HEK293 (cell line): ENCODE measurements at regions not wholly inside any gene's neighbourhood (a gene's known extent, or its start where the extent isn't known, plus 50 kb on each side); places are given as distances from the start of the nearest gene placed in this dataset.
"Not testable (repeated sequence)": the region's sequence is repeated elsewhere in the genome, so short reads cannot be mapped to it uniquely, and the experiment has no call there.

Source experiments
- CTCF ChIA-PET: fragments of 350-600 bp; formaldehyde crosslinking; extraction: SDS; loops from one replicate; lab custom pipeline; 2021; ENCODE audit warnings: antibody characterized with exemption; lab: Yijun Ruan, JAX
- POLR2A ChIA-PET: fragments of 300-600 bp; formaldehyde crosslinking; extraction: SDS; loops from one replicate; lab custom pipeline; 2020; ENCODE audit warnings: antibody characterized with exemption, inconsistent platforms; lab: Yijun Ruan, JAX
- H3K27ac ChIP-seq: fragments of 200-500 bp; sonication (Bioruptor generic); 2 replicates; pipeline ENCODE4 v1.5.1; 2014; ENCODE audit warnings: low read depth, low read length, control low read depth, inconsistent platforms; ENCODE audit errors: extremely low read depth
- H3K36me3 ChIP-seq, 2 experiments: fragments of 200-500 bp in 1 of 2; sonication (Bioruptor generic) in 1 of 2; 1 replicate in 1 of 2; 2 replicates in 1 of 2; pipeline ENCODE4 v1.5.1; 2014 to 2017; ENCODE audit warnings: inconsistent platforms in 2 of 2, low read length in 2 of 2; ENCODE audit not compliant: control insufficient read depth in 2 of 2, insufficient read depth in 1 of 2
- H3K4me1 ChIP-seq: fragments of 200-500 bp; sonication (Bioruptor generic); 2 replicates; pipeline ENCODE4 v1.5.1; 2014; ENCODE audit warnings: mild to moderate bottlenecking, low read length, inconsistent platforms; ENCODE audit not compliant: control insufficient read depth, insufficient read depth
- H3K4me3 ChIP-seq: 2 replicates; pipeline ENCODE4 v1.5.1; 2011; ENCODE audit warnings: low read depth, mild to moderate bottlenecking, control low read depth, low read length, moderate library complexity
- H3K9me3 ChIP-seq: fragments of 200-500 bp; sonication (Bioruptor generic); 2 replicates; pipeline ENCODE4 v1.5.1; 2014; ENCODE audit warnings: low read depth, low read length, inconsistent platforms; ENCODE audit not compliant: control insufficient read depth, insufficient read depth
- ELK4 ChIP-seq: IDR thresholded peaks from 2 replicates; pipeline ENCODE4 v1.6.1; 2011; ENCODE audit warnings: mild to moderate bottlenecking, low read depth, low read length, borderline replicate concordance
- HOXC10 ChIP-seq: sonication (generic); formaldehyde crosslinking; IDR thresholded peaks from 2 replicates; pipeline ENCODE4 v1.8.1; 2023; ENCODE audit warnings: mild to moderate bottlenecking, missing genetic modification reagents
- INSM2 ChIP-seq: fragments of 450-650 bp; formaldehyde crosslinking; IDR thresholded peaks from 2 replicates; pipeline ENCODE4 v1.5.1; 2016; ENCODE audit warnings: missing biosample characterization, missing genetic modification characterization
- KLF1 ChIP-seq: fragments of 450-650 bp; formaldehyde crosslinking; IDR thresholded peaks from 2 replicates; pipeline ENCODE4 v1.5.1; 2016; ENCODE audit warnings: missing biosample characterization, missing genetic modification characterization
- KLF10 ChIP-seq: fragments of 450-650 bp; IDR thresholded peaks from 2 replicates; pipeline ENCODE4 v1.5.1; 2018; ENCODE audit warnings: missing biosample characterization, mild to moderate bottlenecking, missing genetic modification characterization
- KLF8 ChIP-seq: fragments of 450-650 bp; formaldehyde crosslinking; IDR thresholded peaks from 2 replicates; pipeline ENCODE4 v1.5.1; 2016; ENCODE audit warnings: missing biosample characterization, missing genetic modification characterization
- KLF9 ChIP-seq: fragments of 450-650 bp; formaldehyde crosslinking; IDR thresholded peaks from 2 replicates; pipeline ENCODE4 v1.5.1; 2016; ENCODE audit warnings: missing biosample characterization, missing genetic modification characterization, low read depth
- SP2 ChIP-seq: fragments of 450-650 bp; formaldehyde crosslinking; IDR thresholded peaks from 2 replicates; pipeline ENCODE4 v1.5.1; 2016; ENCODE audit warnings: missing biosample characterization, missing genetic modification characterization
- SP3 ChIP-seq: fragments of 450-650 bp; formaldehyde crosslinking; IDR thresholded peaks from 2 replicates; pipeline ENCODE4 v1.5.1; 2016; ENCODE audit warnings: missing biosample characterization, missing genetic modification characterization
- ZBTB21 ChIP-seq: fragments of 450-650 bp; formaldehyde crosslinking; IDR thresholded peaks from 2 replicates; pipeline ENCODE4 v1.5.1; 2017; ENCODE audit warnings: missing biosample characterization, missing genetic modification characterization
- ZBTB48 ChIP-seq: fragments of 450-650 bp; formaldehyde crosslinking; IDR thresholded peaks from 2 replicates; pipeline ENCODE4 v1.5.1; 2016; ENCODE audit warnings: missing biosample characterization, missing genetic modification characterization
- ZBTB8A ChIP-seq: fragments of 450-650 bp; formaldehyde crosslinking; IDR thresholded peaks from 2 replicates; pipeline ENCODE4 v1.5.1; 2016; ENCODE audit warnings: missing biosample characterization, missing genetic modification characterization
- ZNF133 ChIP-seq: fragments of 450-650 bp; formaldehyde crosslinking; IDR thresholded peaks from 2 replicates; pipeline ENCODE4 v1.5.1; 2016; ENCODE audit warnings: missing biosample characterization, missing genetic modification characterization
- ZNF146 ChIP-seq: fragments of 450-650 bp; formaldehyde crosslinking; IDR thresholded peaks from 2 replicates; pipeline ENCODE4 v1.5.1; 2016; ENCODE audit warnings: missing biosample characterization, missing genetic modification characterization
- ZNF174 ChIP-seq: fragments of 450-650 bp; formaldehyde crosslinking; IDR thresholded peaks from 2 replicates; pipeline ENCODE4 v1.5.0; 2017; ENCODE audit warnings: missing biosample characterization, mild to moderate bottlenecking, missing genetic modification characterization
- ZNF175 ChIP-seq: fragments of 450-650 bp; formaldehyde crosslinking; IDR thresholded peaks from 2 replicates; pipeline ENCODE4 v1.5.1; 2016; ENCODE audit warnings: missing biosample characterization, missing genetic modification characterization
- ZNF26 ChIP-seq: fragments of 450-650 bp; formaldehyde crosslinking; IDR thresholded peaks from 2 replicates; pipeline ENCODE4 v1.5.1; 2016; ENCODE audit warnings: missing biosample characterization, missing genetic modification characterization
- ZNF311 ChIP-seq: fragments of 450-650 bp; formaldehyde crosslinking; IDR thresholded peaks from 2 replicates; pipeline ENCODE4 v1.5.1; 2017; ENCODE audit warnings: missing biosample characterization, missing genetic modification characterization, borderline replicate concordance
- ZNF341 ChIP-seq: fragments of 450-650 bp; formaldehyde crosslinking; IDR thresholded peaks from 2 replicates; pipeline ENCODE4; 2016; ENCODE audit warnings: low read depth, missing biosample characterization, missing genetic modification characterization
- ZNF362 ChIP-seq: fragments of 450-650 bp; formaldehyde crosslinking; IDR thresholded peaks from 2 replicates; pipeline ENCODE4 v1.5.1; 2016; ENCODE audit warnings: missing biosample characterization, missing genetic modification characterization
- ZNF426 ChIP-seq: fragments of 450-650 bp; formaldehyde crosslinking; IDR thresholded peaks from 2 replicates; pipeline ENCODE4 v1.5.1; 2017; ENCODE audit warnings: missing biosample characterization, missing genetic modification characterization, mild to moderate bottlenecking, inconsistent platforms, moderate library complexity
- ZNF561 ChIP-seq: fragments of 450-650 bp; IDR thresholded peaks from 2 replicates; pipeline ENCODE4 v1.5.1; 2018; ENCODE audit warnings: missing biosample characterization, missing genetic modification characterization, borderline replicate concordance
- ZNF585B ChIP-seq: fragments of 450-650 bp; formaldehyde crosslinking; IDR thresholded peaks from 2 replicates; pipeline ENCODE4 v1.5.1; 2016; ENCODE audit warnings: missing biosample characterization, missing genetic modification characterization
- ZNF626 ChIP-seq: fragments of 450-650 bp; sonication (Bioruptor Pico); formaldehyde crosslinking; IDR thresholded peaks from 2 replicates; pipeline ENCODE4 v1.5.1; 2018; ENCODE audit warnings: missing biosample characterization, missing genetic modification characterization, inconsistent platforms
- ZNF776 ChIP-seq: fragments of 450-650 bp; formaldehyde crosslinking; IDR thresholded peaks from 2 replicates; pipeline ENCODE4 v1.5.0; 2017; ENCODE audit warnings: missing biosample characterization, missing genetic modification characterization, borderline replicate concordance
- ZSCAN18 ChIP-seq: fragments of 450-650 bp; formaldehyde crosslinking; IDR thresholded peaks from 2 replicates; pipeline ENCODE4 v1.5.1; 2016; ENCODE audit warnings: missing biosample characterization, missing genetic modification characterization
- ZSCAN23 ChIP-seq: fragments of 450-650 bp; formaldehyde crosslinking; IDR thresholded peaks from 2 replicates; pipeline ENCODE4 v1.5.1; 2016; ENCODE audit warnings: missing biosample characterization, missing genetic modification characterization
- TF ChIP-seq, protein P1 (sequence below): fragments of 450-650 bp; formaldehyde crosslinking; IDR thresholded peaks from 2 replicates; pipeline ENCODE4 v1.5.1; 2016; ENCODE audit warnings: missing biosample characterization, missing genetic modification characterization

- no peak overlapping the region for H3K4me3 ChIP-seq
- H3K27ac ChIP-seq: no peak overlapping the region
- CTCF ChIA-PET: no interaction called here
- H3K36me3 ChIP-seq: no peaks in the 10 kb centered on the region
- no peaks in the 10 kb centered on the region for H3K4me1 ChIP-seq
- TF ChIP-seq ZBTB48 (tag by site-specific recombination) (no peak), KLF9 (no peak), KLF8 (no peak), ELK4 (no peak), ZNF585B (tag by site-specific recombination) (no peak), ZNF776 (no peak), ZBTB21 (tag by site-specific recombination) (no peak), ZNF341 (tag by site-specific recombination) (no peak), HOXC10 (CRISPR knock-in tag) (no peak), ZNF174 (tag by site-specific recombination) (no peak)
- POLR2A ChIA-PET: no interaction called here
- H3K9me3 ChIP-seq: no peaks in the 10 kb centered on the region
Observed at GRCh38 chr12:71276541-71276940, 118.7 kb upstream of the TSPAN8 start.

- H3K27ac ChIP-seq, H3K9me3 ChIP-seq, H3K36me3 ChIP-seq, POLR2A ChIA-PET: not testable (repeated sequence)
- 0 out of 2 replicates have a peak, but pooled peaks have one; percentile 37 for TF ChIP-seq ZNF146
- TF ChIP-seq, all 188 proteins: peak for 1; not testable (repeated sequence) for 187
- CTCF ChIA-PET: interaction anchor here (1.4 kb wide), 1 partner anchor 11 kb away, joined by 4 read pairs; no protein-coding TSS in a partner anchor
- H3K4me3 ChIP-seq, H3K4me1 ChIP-seq: not testable (repeated sequence)
Observed at GRCh38 chr12:71270794-71271193, 113.0 kb upstream of the TSPAN8 start.

GRCh38 chr12:71270057-71270456, 112.3 kb upstream of the TSPAN8 start:
- no peaks in the 10 kb centered on the region for H3K4me1 ChIP-seq
- POLR2A ChIA-PET: no interaction called here
- CTCF ChIA-PET: interaction anchor here (0.6 to 1.4 kb wide), 2 partner anchors 10 to 362 kb away, joined by 3 to 4 read pairs; no protein-coding TSS in a partner anchor
- H3K36me3 ChIP-seq: no peaks in the 10 kb centered on the region
- H3K9me3 ChIP-seq: no peaks in the 10 kb centered on the region
- no peak overlapping the region for H3K27ac ChIP-seq
- H3K4me3 ChIP-seq: no peak overlapping the region
- TF ChIP-seq SP3 (tag by site-specific recombination) (no peak), INSM2 (tag by site-specific recombination) (no peak), ZBTB8A (no peak), SP2 (tag by site-specific recombination) (no peak), ZNF561 (no peak), KLF10 (tag by site-specific recombination) (no peak), ZNF175 (tag by site-specific recombination) (no peak), ZNF362 (tag by site-specific recombination) (no peak), ZNF26 (tag by site-specific recombination) (no peak), ZNF133 (no peak), ZNF626 (no peak), ZSCAN23 (no peak), ZNF311 (tag by site-specific recombination) (no peak), ZSCAN18 (tag by site-specific recombination) (no peak), KLF1 (tag by site-specific recombination) (no peak), ZNF426 (tag by site-specific recombination) (no peak)
- TF ChIP-seq, protein P1, sequence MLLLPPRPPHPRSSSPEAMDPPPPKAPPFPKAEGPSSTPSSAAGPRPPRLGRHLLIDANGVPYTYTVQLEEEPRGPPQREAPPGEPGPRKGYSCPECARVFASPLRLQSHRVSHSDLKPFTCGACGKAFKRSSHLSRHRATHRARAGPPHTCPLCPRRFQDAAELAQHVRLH (tag by site-specific recombination): no peak
